NCI-H1048 (cell line): ENCODE measurements at regions not wholly inside any gene's neighbourhood (a gene's known extent, or its start where the extent isn't known, plus 50 kb on each side); places are given as distances from the start of the nearest gene placed in this dataset.

ENCODE experiments used
- DNase-seq: peaks from one replicate; lab custom pipeline; 2025; lab: John Stamatoyannopoulos, UW

GRCh38 chr5:67693956-67694809 lies 497.6 kb upstream of the CD180 start:
- no peak for DNase-seq

GRCh38 chr5:67686746-67687145 lies 490.1 kb upstream of the CD180 start:
- no peak for DNase-seq

- no peak for DNase-seq
These were observed 485.1 kb upstream of the CD180 start for GRCh38 chr5:67681703-67682102.

GRCh38 chr5:67680099-67680498 lies 483.5 kb upstream of the CD180 start:
- DNase-seq: no peak

GRCh38 chr5:67679184-67679841 lies 482.7 kb upstream of the CD180 start:
- DNase-seq: no peak

GRCh38 chr5:67678594-67678993 lies 482.0 kb upstream of the CD180 start:
- DNase-seq: no peak

GRCh38 chr5:67677422-67677970 lies 480.9 kb upstream of the CD180 start:
- DNase-seq: no peak

- DNase-seq: no peak
These were observed 480.3 kb upstream of the CD180 start for GRCh38 chr5:67676863-67677262.

- no peak for DNase-seq
These were observed 477.6 kb upstream of the CD180 start for GRCh38 chr5:67674159-67674655.

- no peak for DNase-seq
These were observed 477.0 kb upstream of the CD180 start for GRCh38 chr5:67673618-67674017.

- no peak for DNase-seq
These were observed 476.6 kb upstream of the CD180 start for GRCh38 chr5:67673180-67673579.

- DNase-seq: no peak
These were observed 476.0 kb upstream of the CD180 start for GRCh38 chr5:67672636-67673035.

- no peak for DNase-seq
These were observed 473.3 kb upstream of the CD180 start for GRCh38 chr5:67669916-67670315.

GRCh38 chr5:67660149-67660548 lies 463.6 kb upstream of the CD180 start:
- DNase-seq: no peak

- no peak for DNase-seq
These were observed 462.7 kb upstream of the CD180 start for GRCh38 chr5:67659288-67659687.

- DNase-seq: no peak
These were observed 460.5 kb upstream of the CD180 start for GRCh38 chr5:67657055-67657454.

- no peak for DNase-seq
These were observed 455.6 kb upstream of the CD180 start for GRCh38 chr5:67652201-67652600.

- no peak for DNase-seq
These were observed 454.6 kb upstream of the CD180 start for GRCh38 chr5:67651180-67651579.

- no peak for DNase-seq
These were observed 451.6 kb upstream of the CD180 start for GRCh38 chr5:67648201-67648671.

GRCh38 chr5:67647772-67648171 lies 451.2 kb upstream of the CD180 start:
- no peak for DNase-seq

GRCh38 chr5:67644221-67644920 lies 447.8 kb upstream of the CD180 start:
- peak; percentile 64 for DNase-seq

- no peak for DNase-seq
These were observed 446.9 kb upstream of the CD180 start for GRCh38 chr5:67643536-67643935.
